ENCODE measurements at regions not wholly inside any gene's neighbourhood (a gene's known extent, or its start where the extent isn't known, plus 50 kb on each side); places are given as distances from the start of the nearest gene placed in this dataset.

- TF ChIP-seq, protein P1, sequence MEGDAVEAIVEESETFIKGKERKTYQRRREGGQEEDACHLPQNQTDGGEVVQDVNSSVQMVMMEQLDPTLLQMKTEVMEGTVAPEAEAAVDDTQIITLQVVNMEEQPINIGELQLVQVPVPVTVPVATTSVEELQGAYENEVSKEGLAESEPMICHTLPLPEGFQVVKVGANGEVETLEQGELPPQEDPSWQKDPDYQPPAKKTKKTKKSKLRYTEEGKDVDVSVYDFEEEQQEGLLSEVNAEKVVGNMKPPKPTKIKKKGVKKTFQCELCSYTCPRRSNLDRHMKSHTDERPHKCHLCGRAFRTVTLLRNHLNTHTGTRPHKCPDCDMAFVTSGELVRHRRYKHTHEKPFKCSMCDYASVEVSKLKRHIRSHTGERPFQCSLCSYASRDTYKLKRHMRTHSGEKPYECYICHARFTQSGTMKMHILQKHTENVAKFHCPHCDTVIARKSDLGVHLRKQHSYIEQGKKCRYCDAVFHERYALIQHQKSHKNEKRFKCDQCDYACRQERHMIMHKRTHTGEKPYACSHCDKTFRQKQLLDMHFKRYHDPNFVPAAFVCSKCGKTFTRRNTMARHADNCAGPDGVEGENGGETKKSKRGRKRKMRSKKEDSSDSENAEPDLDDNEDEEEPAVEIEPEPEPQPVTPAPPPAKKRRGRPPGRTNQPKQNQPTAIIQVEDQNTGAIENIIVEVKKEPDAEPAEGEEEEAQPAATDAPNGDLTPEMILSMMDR (IDR thresholded peaks at IDR 0.05), result no peak
- TF ChIP-seq EP300 (IDR thresholded peaks at IDR 0.05) (no peak), POLR2A (IDR thresholded peaks at IDR 0.05) (no peak)
Observed at GRCh38 chr16:35748621-35749252, 2289.3 kb downstream of the TP53TG3F start.
